ENCODE measurements at regions not wholly inside any gene's neighbourhood (a gene's known extent, or its start where the extent isn't known, plus 50 kb on each side); places are given as distances from the start of the nearest gene placed in this dataset.

DNA sequence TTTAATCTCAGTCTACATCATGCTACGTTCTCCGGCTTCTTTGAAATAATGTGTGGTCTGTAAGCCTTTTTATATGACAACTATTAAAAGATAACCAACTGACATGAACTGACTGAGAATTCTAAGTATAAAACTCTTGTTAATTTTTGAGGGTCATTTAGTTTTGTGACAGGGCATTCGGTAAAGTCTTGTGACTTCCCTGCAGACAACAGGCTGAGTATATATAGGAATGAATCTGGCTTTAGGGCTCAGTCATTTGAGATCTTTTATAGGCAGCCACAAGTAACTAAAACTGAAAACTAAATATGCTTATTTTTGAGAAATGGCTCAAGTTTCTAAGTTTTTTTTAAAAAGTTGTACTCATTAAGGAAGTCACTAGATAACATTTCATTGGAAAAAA lies 62.5 kb upstream of the SCIN start:
- no peak for DNase-seq (ENCODE audit: low read depth)
- TF ChIP-seq, protein P1, sequence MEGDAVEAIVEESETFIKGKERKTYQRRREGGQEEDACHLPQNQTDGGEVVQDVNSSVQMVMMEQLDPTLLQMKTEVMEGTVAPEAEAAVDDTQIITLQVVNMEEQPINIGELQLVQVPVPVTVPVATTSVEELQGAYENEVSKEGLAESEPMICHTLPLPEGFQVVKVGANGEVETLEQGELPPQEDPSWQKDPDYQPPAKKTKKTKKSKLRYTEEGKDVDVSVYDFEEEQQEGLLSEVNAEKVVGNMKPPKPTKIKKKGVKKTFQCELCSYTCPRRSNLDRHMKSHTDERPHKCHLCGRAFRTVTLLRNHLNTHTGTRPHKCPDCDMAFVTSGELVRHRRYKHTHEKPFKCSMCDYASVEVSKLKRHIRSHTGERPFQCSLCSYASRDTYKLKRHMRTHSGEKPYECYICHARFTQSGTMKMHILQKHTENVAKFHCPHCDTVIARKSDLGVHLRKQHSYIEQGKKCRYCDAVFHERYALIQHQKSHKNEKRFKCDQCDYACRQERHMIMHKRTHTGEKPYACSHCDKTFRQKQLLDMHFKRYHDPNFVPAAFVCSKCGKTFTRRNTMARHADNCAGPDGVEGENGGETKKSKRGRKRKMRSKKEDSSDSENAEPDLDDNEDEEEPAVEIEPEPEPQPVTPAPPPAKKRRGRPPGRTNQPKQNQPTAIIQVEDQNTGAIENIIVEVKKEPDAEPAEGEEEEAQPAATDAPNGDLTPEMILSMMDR (IDR thresholded peaks at IDR 0.05; ENCODE audit: low read depth, low read length, missing control alignments): no peak
- no peak overlapping the region for H3K4me3 ChIP-seq (ENCODE audit: low read depth, low read length)
- in situ Hi-C loops (cut with HindIII; ENCODE audit: low sequenced_read_pairs): no loop called here

DNA sequence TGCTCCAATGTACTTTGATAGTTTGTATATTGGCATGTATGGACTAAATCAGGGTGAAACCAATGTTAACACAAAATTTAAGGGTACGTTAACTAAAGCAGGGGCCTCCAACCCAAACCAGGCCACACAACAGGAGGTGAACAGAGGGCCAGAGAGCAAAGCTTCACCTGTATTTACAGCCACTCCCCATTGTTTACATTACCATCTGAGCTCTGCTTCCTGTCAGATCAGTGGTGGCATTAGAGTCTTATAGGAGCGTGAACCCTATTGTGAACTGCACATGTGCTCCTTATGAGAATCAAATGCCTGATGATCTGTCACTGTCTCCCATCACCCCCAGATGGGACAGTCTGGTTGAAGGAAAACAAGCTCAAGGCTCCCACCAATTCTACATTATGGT lies 62.0 kb upstream of the SCIN start:
- in situ Hi-C loops (cut with HindIII; ENCODE audit: low sequenced_read_pairs): no loop called here
- TF ChIP-seq, protein P1 (IDR thresholded peaks at IDR 0.05; ENCODE audit: low read depth, low read length, missing control alignments): no peak
- no peak for DNase-seq (ENCODE audit: low read depth)
- H3K4me3 ChIP-seq (ENCODE audit: low read depth, low read length): no peak overlapping the region

DNA sequence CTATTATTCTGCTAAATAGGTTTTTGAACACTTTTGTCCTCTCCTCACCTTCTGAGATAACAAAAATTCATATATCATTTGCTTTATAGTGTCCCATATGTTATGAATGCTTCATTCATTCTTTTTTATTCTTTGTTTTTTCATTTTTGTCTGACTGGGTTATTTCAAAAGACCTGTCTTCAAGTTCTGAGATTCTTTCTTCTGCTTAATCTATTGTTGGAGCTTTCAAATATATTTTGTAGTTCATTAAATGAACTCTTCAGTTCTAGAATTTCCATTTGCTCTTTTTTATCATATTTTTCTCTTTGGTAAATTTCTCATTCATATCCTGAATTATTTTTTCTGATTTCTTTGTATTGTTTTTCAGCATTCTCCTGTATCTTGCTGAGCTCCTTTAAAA lies 53.1 kb upstream of the SCIN start:
- no peak for DNase-seq (ENCODE audit: low read depth)
- H3K4me3 ChIP-seq (ENCODE audit: low read depth, low read length): no peak overlapping the region
- in situ Hi-C loops (cut with HindIII; ENCODE audit: low sequenced_read_pairs): no loop called here
- TF ChIP-seq, protein P1 (IDR thresholded peaks at IDR 0.05; ENCODE audit: low read depth, low read length, missing control alignments): no peak

DNA sequence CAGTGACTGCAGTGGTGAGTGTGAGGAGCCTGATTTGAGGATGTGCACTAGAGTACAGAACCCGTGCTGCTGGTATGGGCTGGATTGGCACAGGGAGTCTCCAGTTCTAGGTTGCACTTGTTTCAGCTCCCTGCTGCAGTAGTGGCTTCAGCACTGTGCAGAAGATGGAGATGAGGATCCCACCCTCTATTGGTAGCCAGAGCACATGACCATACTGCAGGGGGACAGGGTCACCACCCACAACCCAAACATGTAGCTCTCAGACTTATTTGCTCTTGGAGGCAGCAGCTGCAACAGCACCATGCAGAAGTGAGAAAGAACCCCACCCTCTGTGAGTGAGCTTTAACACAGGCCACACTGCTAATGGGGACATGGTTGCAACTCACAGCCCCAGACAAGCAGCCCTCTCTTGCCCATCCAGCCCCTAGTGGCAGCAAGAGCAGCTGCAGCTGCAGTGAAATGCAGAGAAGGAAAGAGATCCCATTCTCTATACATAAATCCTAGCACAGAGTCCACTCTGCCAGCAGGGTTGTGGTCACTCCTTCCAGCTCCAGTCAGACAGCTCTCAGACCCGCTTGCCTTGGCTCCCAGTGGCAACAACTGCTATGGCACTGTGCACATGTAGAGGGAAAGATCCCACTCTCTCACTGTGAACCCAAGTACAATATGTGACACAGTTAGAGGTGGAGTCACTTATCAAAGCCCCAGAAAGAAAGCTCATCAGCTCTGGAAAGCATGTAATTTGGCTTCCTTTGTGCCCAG lies 51.4 kb upstream of the SCIN start:
- TF ChIP-seq, protein P1 (IDR thresholded peaks at IDR 0.05; ENCODE audit: low read depth, low read length, missing control alignments): peak; percentile 56
- no peak for DNase-seq (ENCODE audit: low read depth)
- no peak overlapping the region for H3K4me3 ChIP-seq (ENCODE audit: low read depth, low read length)
- in situ Hi-C loops (cut with HindIII; ENCODE audit: low sequenced_read_pairs): no loop called here

DNA sequence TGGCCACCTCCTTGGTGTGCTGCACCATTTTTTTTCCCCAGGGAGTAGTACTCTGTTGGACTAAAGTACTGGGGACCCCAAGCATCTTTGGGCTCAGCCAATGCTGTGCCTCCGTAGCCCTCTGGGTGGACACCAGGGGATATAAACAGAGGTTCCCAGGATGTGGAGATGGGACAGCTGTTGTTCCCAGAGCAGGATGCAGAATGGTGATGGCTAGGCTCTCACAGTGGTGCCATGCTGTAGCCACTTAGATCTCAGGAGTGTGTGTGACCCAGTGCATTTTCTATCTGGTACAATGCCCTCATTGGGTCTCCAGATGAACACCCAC lies 50.9 kb upstream of the SCIN start:
- DNase-seq (ENCODE audit: low read depth): no peak
- no peak overlapping the region for H3K4me3 ChIP-seq (ENCODE audit: low read depth, low read length)
- in situ Hi-C loops (cut with HindIII; ENCODE audit: low sequenced_read_pairs): no loop called here
- TF ChIP-seq, protein P1 (IDR thresholded peaks at IDR 0.05; ENCODE audit: low read depth, low read length, missing control alignments): no peak

All from astrocyte of the cerebellum (primary cell).